GM12864 (cell line): ENCODE measurements at regions not wholly inside any gene's neighbourhood (a gene's known extent, or its start where the extent isn't known, plus 50 kb on each side); places are given as distances from the start of the nearest gene placed in this dataset.

Experiments
- DNase-seq: peaks from one replicate; pipeline ENCODE4 v3.0.0-alpha.2; 2011; ENCODE audit warnings: low read depth
- H3K4me3 ChIP-seq: 2 replicates; pipeline ENCODE4 v1.5.1; 2011; ENCODE audit warnings: mild to moderate bottlenecking, low read depth, low read length, control low read depth
- TF ChIP-seq, protein P1 (sequence below): IDR thresholded peaks from 2 replicates; pipeline ENCODE4 v1.5.1; 2011; ENCODE audit warnings: low read depth, mild to moderate bottlenecking, moderate library complexity, low read length, control low read depth, inconsistent platforms; ENCODE audit errors: missing control alignments

DNA sequence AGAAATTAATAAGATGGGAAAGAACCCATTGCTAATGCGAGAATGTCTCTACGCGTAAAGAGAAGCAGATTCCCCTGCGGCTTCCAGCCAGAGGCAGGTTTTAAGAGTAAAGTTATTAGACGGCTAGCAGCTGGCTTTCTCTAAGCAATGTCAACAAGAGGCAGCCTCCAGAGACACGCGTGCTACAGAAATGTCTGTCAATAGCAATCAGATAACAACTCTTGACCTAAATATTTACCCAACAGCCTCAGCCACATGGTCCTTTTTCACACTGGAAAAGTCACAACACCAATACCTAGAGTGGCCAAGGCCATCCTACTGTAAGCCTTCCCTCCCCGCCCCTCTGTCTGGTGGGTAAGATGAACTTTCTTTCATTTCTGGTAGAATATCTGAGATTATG, 146.0 kb upstream of the SFSWAP start:
- no peak for DNase-seq

DNA sequence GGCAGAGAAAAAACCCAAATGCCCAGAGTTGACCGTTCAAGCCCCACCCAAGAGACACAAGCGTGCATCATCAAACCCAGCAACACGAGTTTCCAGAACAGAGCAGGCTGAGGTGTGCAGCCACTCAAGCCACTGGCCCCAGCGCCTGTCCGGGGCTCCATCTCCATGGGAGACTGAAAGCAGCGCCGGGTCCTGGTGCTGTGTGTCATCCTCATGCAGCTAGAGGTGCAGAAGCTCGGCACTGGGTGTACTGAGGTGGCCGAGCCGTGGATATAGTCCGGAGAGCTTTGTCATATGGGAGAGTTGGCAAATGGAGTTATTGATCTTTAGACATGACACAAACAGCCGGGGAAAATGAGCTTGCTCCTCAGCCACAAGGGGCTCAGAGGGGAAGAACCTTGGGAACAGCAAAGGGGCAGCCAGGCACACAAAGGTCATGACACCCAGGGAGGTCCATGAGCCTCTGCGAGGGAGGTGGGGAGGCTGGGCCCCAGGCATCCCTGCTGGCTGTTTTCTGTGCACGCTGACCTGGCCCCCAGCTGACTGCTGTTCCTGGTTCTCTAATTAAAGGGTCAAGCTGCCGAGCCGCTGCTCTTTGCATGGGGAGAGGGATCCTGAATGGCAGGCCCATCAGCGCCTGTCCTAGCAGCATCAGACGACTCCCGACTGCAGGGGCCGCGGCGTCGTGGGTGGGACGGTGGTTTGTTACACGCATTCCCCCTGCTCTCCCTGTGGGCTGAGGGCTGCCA, 145.4 kb upstream of the SFSWAP start:
- TF ChIP-seq, protein P1, sequence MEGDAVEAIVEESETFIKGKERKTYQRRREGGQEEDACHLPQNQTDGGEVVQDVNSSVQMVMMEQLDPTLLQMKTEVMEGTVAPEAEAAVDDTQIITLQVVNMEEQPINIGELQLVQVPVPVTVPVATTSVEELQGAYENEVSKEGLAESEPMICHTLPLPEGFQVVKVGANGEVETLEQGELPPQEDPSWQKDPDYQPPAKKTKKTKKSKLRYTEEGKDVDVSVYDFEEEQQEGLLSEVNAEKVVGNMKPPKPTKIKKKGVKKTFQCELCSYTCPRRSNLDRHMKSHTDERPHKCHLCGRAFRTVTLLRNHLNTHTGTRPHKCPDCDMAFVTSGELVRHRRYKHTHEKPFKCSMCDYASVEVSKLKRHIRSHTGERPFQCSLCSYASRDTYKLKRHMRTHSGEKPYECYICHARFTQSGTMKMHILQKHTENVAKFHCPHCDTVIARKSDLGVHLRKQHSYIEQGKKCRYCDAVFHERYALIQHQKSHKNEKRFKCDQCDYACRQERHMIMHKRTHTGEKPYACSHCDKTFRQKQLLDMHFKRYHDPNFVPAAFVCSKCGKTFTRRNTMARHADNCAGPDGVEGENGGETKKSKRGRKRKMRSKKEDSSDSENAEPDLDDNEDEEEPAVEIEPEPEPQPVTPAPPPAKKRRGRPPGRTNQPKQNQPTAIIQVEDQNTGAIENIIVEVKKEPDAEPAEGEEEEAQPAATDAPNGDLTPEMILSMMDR: no peak
- H3K4me3 ChIP-seq: no peak overlapping the region
- DNase-seq: no peak

More for the DNA sequence above, 146.0 kb upstream of the SFSWAP start:
- TF ChIP-seq, protein P1: no peak
- H3K4me3 ChIP-seq: no peak overlapping the region

DNA sequence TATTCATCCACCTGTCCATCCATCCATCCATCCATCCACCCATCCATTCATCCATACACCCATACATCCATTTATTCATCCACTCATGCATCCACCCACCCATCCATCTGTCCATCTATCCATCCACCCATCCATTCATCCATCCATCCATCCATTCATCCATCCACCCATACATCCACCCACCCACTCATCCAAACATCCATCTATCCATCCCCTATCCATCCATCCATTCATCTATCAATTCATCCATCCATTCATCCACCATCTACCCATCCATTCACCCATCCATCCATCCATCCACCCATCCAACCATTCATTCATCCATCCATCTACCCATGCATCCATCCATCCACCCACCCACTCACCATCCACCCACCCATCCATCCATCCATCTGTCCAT, 142.6 kb upstream of the SFSWAP start:
- H3K4me3 ChIP-seq: no peak overlapping the region
- no peak for DNase-seq
- TF ChIP-seq, protein P1: no peak

DNA sequence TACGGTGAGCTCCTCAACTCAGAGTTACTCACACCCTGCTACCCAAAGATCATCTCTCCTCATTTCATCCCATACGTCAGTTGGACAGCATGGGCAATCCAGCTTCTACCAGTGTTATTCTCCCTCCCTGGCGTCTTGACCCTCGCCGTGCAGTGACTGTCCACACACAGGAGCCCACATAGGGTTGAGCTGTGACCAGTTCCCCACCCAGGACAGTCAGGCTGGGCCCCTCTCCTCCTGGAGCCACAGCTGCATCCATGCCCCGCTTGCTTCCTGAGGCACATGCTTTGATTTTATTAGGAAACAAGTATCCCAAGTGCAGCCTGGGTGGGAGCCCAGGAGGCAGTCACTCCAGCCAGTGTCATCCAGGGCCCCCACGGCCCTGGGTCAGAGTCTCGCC, 140.3 kb upstream of the SFSWAP start:
- DNase-seq: no peak
- TF ChIP-seq, protein P1: no peak
- H3K4me3 ChIP-seq: no peak overlapping the region

DNA sequence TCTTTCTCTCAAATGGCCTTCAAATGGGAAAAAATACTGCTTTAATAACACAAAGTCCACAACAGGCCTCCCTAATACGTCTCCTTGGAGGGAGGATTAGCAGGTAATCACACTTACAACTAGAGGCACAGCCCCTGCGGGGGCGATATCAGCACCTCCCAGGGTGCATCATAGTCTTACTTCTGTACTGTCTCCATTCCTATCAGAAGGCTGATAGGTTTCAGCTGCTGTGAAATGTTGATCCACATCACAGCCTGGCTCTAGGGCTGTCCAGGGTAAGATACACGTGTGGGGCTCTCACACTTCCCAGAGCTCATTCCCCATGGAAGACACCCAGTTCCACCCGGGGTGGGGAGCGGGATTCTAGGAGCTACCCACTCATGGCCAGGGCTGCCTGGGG, 139.1 kb upstream of the SFSWAP start:
- no peak overlapping the region for H3K4me3 ChIP-seq
- TF ChIP-seq, protein P1: no peak
- DNase-seq: no peak

DNA sequence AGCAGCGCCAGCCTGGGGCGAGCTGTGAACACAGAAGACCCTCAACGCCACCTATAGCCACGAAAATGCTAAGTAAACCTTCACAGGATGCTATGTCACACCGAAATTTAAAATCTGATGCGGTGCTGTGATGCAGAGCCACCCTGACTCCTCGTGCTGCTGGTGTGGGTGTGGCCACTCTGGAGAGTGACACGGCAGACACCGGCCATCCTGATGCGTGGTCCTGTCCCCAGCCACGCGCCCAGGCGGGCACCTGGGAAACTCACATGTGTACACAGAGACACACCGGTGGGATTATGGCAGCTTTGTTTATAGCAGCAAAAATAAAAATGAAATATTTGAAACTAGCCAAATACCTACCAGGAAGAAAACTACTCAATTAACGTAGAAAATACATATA, 138.3 kb upstream of the SFSWAP start:
- no peak for DNase-seq
- TF ChIP-seq, protein P1: no peak
- no peak overlapping the region for H3K4me3 ChIP-seq
